BE2C (cell line): ENCODE measurements at regions not wholly inside any gene's neighbourhood (a gene's known extent, or its start where the extent isn't known, plus 50 kb on each side); places are given as distances from the start of the nearest gene placed in this dataset.

Experiments
- DNase-seq: peaks from one replicate; pipeline ENCODE4 v3.0.0-alpha.2; 2020
- H3K27me3 ChIP-seq: fragments of 250-450 bp; sonication (Bioruptor Pico); 2 replicates; pipeline ENCODE4 v1.5.1; 2020; ENCODE audit warnings: mild to moderate bottlenecking
- H3K36me3 ChIP-seq: fragments of 250-450 bp; sonication (Bioruptor Pico); 2 replicates; pipeline ENCODE4 v1.5.1; 2020; ENCODE audit warnings: mild to moderate bottlenecking
- H3K4me1 ChIP-seq: fragments of 250-450 bp; sonication (Bioruptor Pico); 2 replicates; pipeline ENCODE4 v1.5.1; 2020
- H3K4me3 ChIP-seq: 2 replicates; pipeline ENCODE4 v1.5.1; 2011; ENCODE audit warnings: low read depth, low read length
- H3K9me3 ChIP-seq: fragments of 250-450 bp; sonication (Bioruptor Pico); 2 replicates; pipeline ENCODE4 v1.5.1; 2020
- CTCF ChIP-seq: IDR thresholded peaks from 2 replicates; pipeline ENCODE4 v1.5.1; 2012; ENCODE audit warnings: mild to moderate bottlenecking, low read depth, low read length

- Histone ChIP-seq H3K36me3 (no peaks in the 10 kb centered on the region), H3K4me3 (no peak overlapping the region), H3K27me3 (no peaks in the 10 kb centered on the region), H3K9me3 (no peaks in the 10 kb centered on the region), H3K4me1 (no peaks in the 10 kb centered on the region)
- no peak for DNase-seq
- TF ChIP-seq CTCF: no peak
Measured at GRCh38 chr2:138329591-138329990, 172.0 kb upstream of the SPOPL start.

- DNase-seq: no peak
- TF ChIP-seq CTCF: no peak
- Histone ChIP-seq H3K4me3 (no peak overlapping the region), H3K9me3 (no peaks in the 10 kb centered on the region), H3K27me3 (no peaks in the 10 kb centered on the region), H3K36me3 (no peaks in the 10 kb centered on the region), H3K4me1 (no peaks in the 10 kb centered on the region)
Measured at GRCh38 chr2:138333121-138333520, 168.4 kb upstream of the SPOPL start.

GRCh38 chr2:138333677-138334076 lies 167.9 kb upstream of the SPOPL start:
- H3K4me3 ChIP-seq: no peak overlapping the region
- H3K36me3 ChIP-seq: no peaks in the 10 kb centered on the region
- no peaks in the 10 kb centered on the region for H3K27me3 ChIP-seq
- no peaks in the 10 kb centered on the region for H3K9me3 ChIP-seq
- H3K4me1 ChIP-seq: no peaks in the 10 kb centered on the region
- TF ChIP-seq CTCF: no peak
- no peak for DNase-seq

- no peak for DNase-seq
- H3K27me3 ChIP-seq: no peaks in the 10 kb centered on the region
- H3K9me3 ChIP-seq: no peaks in the 10 kb centered on the region
- H3K4me1 ChIP-seq: no peaks in the 10 kb centered on the region
- TF ChIP-seq CTCF: no peak
- no peaks in the 10 kb centered on the region for H3K36me3 ChIP-seq
- H3K4me3 ChIP-seq: no peak overlapping the region
Measured at GRCh38 chr2:138334323-138334722, 167.2 kb upstream of the SPOPL start.

- Histone ChIP-seq H3K4me1 (no peaks in the 10 kb centered on the region), H3K9me3 (no peaks in the 10 kb centered on the region), H3K4me3 (no peak overlapping the region), H3K27me3 (no peaks in the 10 kb centered on the region), H3K36me3 (no peaks in the 10 kb centered on the region)
- peak; percentile 5 for DNase-seq
- no peak for TF ChIP-seq CTCF
Measured at GRCh38 chr2:138335036-138335435, 166.5 kb upstream of the SPOPL start.

GRCh38 chr2:138336146-138336545 lies 165.4 kb upstream of the SPOPL start:
- TF ChIP-seq CTCF: no peak
- no peaks in the 10 kb centered on the region for H3K9me3 ChIP-seq
- H3K4me1 ChIP-seq: no peaks in the 10 kb centered on the region
- no peaks in the 10 kb centered on the region for H3K27me3 ChIP-seq
- DNase-seq: no peak
- no peaks in the 10 kb centered on the region for H3K36me3 ChIP-seq
- H3K4me3 ChIP-seq: no peak overlapping the region
